ENCODE measurements at regions not wholly inside any gene's neighbourhood (a gene's known extent, or its start where the extent isn't known, plus 50 kb on each side); places are given as distances from the start of the nearest gene placed in this dataset.

GRCh38 chr22:44566911-44567310 lies 68.9 kb upstream of the RTL6 start:
- no peak for TF ChIP-seq CTCF (IDR thresholded peaks at IDR 0.05)

GRCh38 chr22:44561139-44561840 lies 63.3 kb upstream of the RTL6 start:
- TF ChIP-seq CTCF (IDR thresholded peaks at IDR 0.05) = no peak

GRCh38 chr22:44557064-44557748 lies 59.2 kb upstream of the RTL6 start:
- TF ChIP-seq CTCF (IDR thresholded peaks at IDR 0.05) = no peak

GRCh38 chr22:44555597-44555996 lies 57.6 kb upstream of the RTL6 start:
- TF ChIP-seq CTCF (IDR thresholded peaks at IDR 0.05) = no peak

GRCh38 chr22:44555046-44555445 lies 57.0 kb upstream of the RTL6 start:
- TF ChIP-seq CTCF (IDR thresholded peaks at IDR 0.05) = no peak

GRCh38 chr22:44554411-44554810 lies 56.4 kb upstream of the RTL6 start:
- TF ChIP-seq CTCF (IDR thresholded peaks at IDR 0.05) = no peak

GRCh38 chr22:44550711-44551491 lies 52.9 kb upstream of the RTL6 start:
- no peak for TF ChIP-seq CTCF (IDR thresholded peaks at IDR 0.05)
